ENCODE measurements at regions not wholly inside any gene's neighbourhood (a gene's known extent, or its start where the extent isn't known, plus 50 kb on each side); places are given as distances from the start of the nearest gene placed in this dataset.

DNA sequence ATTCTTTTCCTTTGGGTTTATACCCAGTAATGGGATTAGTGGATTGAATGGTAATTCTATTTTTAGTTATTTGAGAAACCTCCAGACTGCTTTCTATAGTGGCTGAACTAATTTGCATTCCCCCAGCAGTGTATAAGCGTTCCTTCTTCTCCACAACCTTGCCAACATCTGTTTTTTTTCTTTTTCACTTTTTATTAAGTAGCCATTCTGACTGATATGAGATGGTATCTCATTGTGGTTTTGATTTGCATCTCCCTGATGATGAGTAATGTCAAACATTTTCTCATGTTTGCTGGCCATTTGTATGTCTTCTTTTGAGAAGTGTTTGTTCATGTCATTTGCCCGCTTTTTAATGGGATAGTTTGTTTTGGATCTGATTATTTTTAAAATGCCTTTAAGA lies 64.1 kb upstream of the MEIS1 start:
- TF ChIP-seq, protein P1, sequence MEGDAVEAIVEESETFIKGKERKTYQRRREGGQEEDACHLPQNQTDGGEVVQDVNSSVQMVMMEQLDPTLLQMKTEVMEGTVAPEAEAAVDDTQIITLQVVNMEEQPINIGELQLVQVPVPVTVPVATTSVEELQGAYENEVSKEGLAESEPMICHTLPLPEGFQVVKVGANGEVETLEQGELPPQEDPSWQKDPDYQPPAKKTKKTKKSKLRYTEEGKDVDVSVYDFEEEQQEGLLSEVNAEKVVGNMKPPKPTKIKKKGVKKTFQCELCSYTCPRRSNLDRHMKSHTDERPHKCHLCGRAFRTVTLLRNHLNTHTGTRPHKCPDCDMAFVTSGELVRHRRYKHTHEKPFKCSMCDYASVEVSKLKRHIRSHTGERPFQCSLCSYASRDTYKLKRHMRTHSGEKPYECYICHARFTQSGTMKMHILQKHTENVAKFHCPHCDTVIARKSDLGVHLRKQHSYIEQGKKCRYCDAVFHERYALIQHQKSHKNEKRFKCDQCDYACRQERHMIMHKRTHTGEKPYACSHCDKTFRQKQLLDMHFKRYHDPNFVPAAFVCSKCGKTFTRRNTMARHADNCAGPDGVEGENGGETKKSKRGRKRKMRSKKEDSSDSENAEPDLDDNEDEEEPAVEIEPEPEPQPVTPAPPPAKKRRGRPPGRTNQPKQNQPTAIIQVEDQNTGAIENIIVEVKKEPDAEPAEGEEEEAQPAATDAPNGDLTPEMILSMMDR (IDR thresholded peaks at IDR 0.05 in 4 of 5, conservative IDR thresholded peaks at IDR 0.05 in 1 of 5), result no peak
- TF ChIP-seq POLR2A (IDR thresholded peaks at IDR 0.05), result no peak
